WTC11 (cell line): ENCODE measurements at regions not wholly inside any gene's neighbourhood (a gene's known extent, or its start where the extent isn't known, plus 50 kb on each side); places are given as distances from the start of the nearest gene placed in this dataset.

Experiments used
- CREM ChIP-seq: sonication (generic); formaldehyde crosslinking; IDR thresholded peaks from 2 replicates; pipeline ENCODE4 v1.8.1; 2022; ENCODE audit warnings: mild to moderate bottlenecking, missing genetic modification reagents, moderate library complexity
- CTCF ChIP-seq: fragments of 200-600 bp; IDR thresholded peaks from 2 replicates; pipeline ENCODE4 v1.8.0; 2022; ENCODE audit warnings: antibody characterized with exemption
- ETV6 ChIP-seq: sonication (generic); formaldehyde crosslinking; IDR thresholded peaks from 2 replicates; pipeline ENCODE4 v1.8.1; 2022; ENCODE audit warnings: mild to moderate bottlenecking, missing genetic modification reagents
- GRHL2 ChIP-seq: fragments of 250-450 bp; sonication (Bioruptor Pico); IDR thresholded peaks from 2 replicates; pipeline ENCODE4 v1.8.0; 2022; ENCODE audit warnings: mild to moderate bottlenecking, moderate library complexity; ENCODE audit not compliant: insufficient replicate concordance, severe bottlenecking
- TEAD4 ChIP-seq: sonication (generic); formaldehyde crosslinking; IDR thresholded peaks from 2 replicates; pipeline ENCODE4 v1.8.0; 2022; ENCODE audit warnings: mild to moderate bottlenecking, missing genetic modification reagents
- ZBTB21 ChIP-seq: sonication (generic); formaldehyde crosslinking; IDR thresholded peaks from 2 replicates; pipeline ENCODE4 v1.8.1; 2023; ENCODE audit warnings: mild to moderate bottlenecking, missing genetic modification reagents, borderline replicate concordance
- ZNF121 ChIP-seq: sonication (generic); formaldehyde crosslinking; IDR thresholded peaks from 2 replicates; pipeline ENCODE4 v1.8.0; 2023; ENCODE audit warnings: missing genetic modification reagents
- ZNF138 ChIP-seq: sonication (generic); formaldehyde crosslinking; conservative IDR thresholded peaks from 2 replicates; pipeline ENCODE4 v1.8.1; 2022; ENCODE audit warnings: mild to moderate bottlenecking, moderate library complexity, missing genetic modification reagents
- ZNF232 ChIP-seq: sonication (generic); formaldehyde crosslinking; IDR thresholded peaks from 2 replicates; pipeline ENCODE4 v1.8.0; 2022; ENCODE audit warnings: mild to moderate bottlenecking, missing genetic modification reagents
- ZNF423 ChIP-seq: fragments of 250-450 bp; sonication (Bioruptor Pico); IDR thresholded peaks from 2 replicates; pipeline ENCODE4 v2.1.2; 2022; ENCODE audit warnings: mild to moderate bottlenecking, moderate library complexity

- TF ChIP-seq CTCF (no peak), ZNF423 (no peak), GRHL2 (CRISPR knock-in tag) (no peak), ZBTB21 (CRISPR knock-in tag) (no peak), TEAD4 (CRISPR knock-in tag) (no peak), ETV6 (CRISPR knock-in tag) (no peak), ZNF121 (CRISPR knock-in tag) (no peak), ZNF232 (CRISPR knock-in tag) (no peak), ZNF138 (CRISPR knock-in tag) (no peak), CREM (CRISPR knock-in tag) (no peak)
Measured at GRCh38 chr11:79694368-79694767, 253.5 kb upstream of the TENM4 start.
